CD14-positive monocyte (primary cell): ENCODE measurements at regions not wholly inside any gene's neighbourhood (a gene's known extent, or its start where the extent isn't known, plus 50 kb on each side); places are given as distances from the start of the nearest gene placed in this dataset.

Experiments
- DNase-seq, 3 donors: peaks; one replicate each; pipeline ENCODE4 v3.0.0-alpha.2; 2011 to 2022
- H2AFZ ChIP-seq: 2 replicates; pipeline ENCODE4 v1.6.0; 2012; ENCODE audit warnings: mild to moderate bottlenecking, low read depth, low read length, inconsistent platforms; ENCODE audit not compliant: insufficient read depth, poor library complexity, severe bottlenecking
- H3K27ac ChIP-seq, 2 donors: 1 replicate in 1 of 2; 2 replicates in 1 of 2; pipeline ENCODE4 v1.5.1; 2012 to 2013; ENCODE audit warnings: low read length in 2 of 2, control low read depth in 1 of 2, inconsistent platforms in 1 of 2, low read depth in 1 of 2, mild to moderate bottlenecking in 1 of 2
- H3K27me3 ChIP-seq, 2 donors: one replicate each; pipeline versions ENCODE4 v1.6.0 to v1.6.1; 2011 to 2013; ENCODE audit warnings: low read length in 2 of 2; ENCODE audit not compliant: control insufficient read depth in 2 of 2, insufficient read depth in 2 of 2
- H3K36me3 ChIP-seq, 2 donors: replicated peaks in 1 of 2; 1 replicate in 1 of 2; 2 replicates in 1 of 2; pipeline versions ENCODE4 v1.5.1 to v1.6.1; 2012 to 2013; ENCODE audit warnings: low read length in 2 of 2, control low read depth in 1 of 2, inconsistent platforms in 1 of 2, mild to moderate bottlenecking in 1 of 2; ENCODE audit not compliant: insufficient read depth in 2 of 2, control insufficient read depth in 1 of 2
- H3K4me1 ChIP-seq, 2 donors: 1 replicate in 1 of 2; 2 replicates in 1 of 2; pipeline versions ENCODE4 v1.5.1 to v1.6.1; 2012 to 2013; ENCODE audit warnings: low read length in 2 of 2, control low read depth in 1 of 2, inconsistent platforms in 1 of 2, mild to moderate bottlenecking in 1 of 2, moderate library complexity in 1 of 2; ENCODE audit not compliant: insufficient read depth in 2 of 2, control insufficient read depth in 1 of 2
- H3K4me2 ChIP-seq: replicated peaks from 2 replicates; pipeline ENCODE3; 2012; ENCODE audit warnings: low read length, moderate library complexity, mild to moderate bottlenecking; ENCODE audit not compliant: poor library complexity, severe bottlenecking; ENCODE audit errors: extremely low read depth
- H3K4me3 ChIP-seq, 3 experiments: fragments of 200-600 bp in 1 of 3; sonication (generic) in 1 of 3; replicated peaks in 1 of 3; 1 replicate in 2 of 3; 2 replicates in 1 of 3; pipeline ENCODE4 v1.5.1; 2011 to 2013; ENCODE audit warnings: low read length in 3 of 3, mild to moderate bottlenecking in 3 of 3, control low read depth in 2 of 3, low read depth in 2 of 3, inconsistent platforms in 1 of 3, moderate library complexity in 1 of 3
- H3K79me2 ChIP-seq: 2 replicates; pipeline ENCODE4 v1.6.0; 2012; ENCODE audit warnings: mild to moderate bottlenecking, control low read depth, inconsistent platforms, low read length, moderate library complexity; ENCODE audit not compliant: insufficient read depth
- H3K9ac ChIP-seq: 2 replicates; pipeline ENCODE4 v1.6.0; 2017; ENCODE audit warnings: low read length, mild to moderate bottlenecking; ENCODE audit not compliant: insufficient read depth, poor library complexity, severe bottlenecking
- H3K9me3 ChIP-seq, 2 donors: replicated peaks in 1 of 2; 1 replicate in 1 of 2; 2 replicates in 1 of 2; pipeline versions ENCODE4 v1.5.1 to v1.6.1; 2012 to 2013; ENCODE audit warnings: low read length in 2 of 2, control low read depth in 1 of 2; ENCODE audit not compliant: control insufficient read depth in 1 of 2, insufficient read depth in 1 of 2
- H4K20me1 ChIP-seq: 2 replicates; pipeline ENCODE4 v1.6.0; 2012; ENCODE audit warnings: mild to moderate bottlenecking, low read length, control low read depth, moderate library complexity; ENCODE audit not compliant: insufficient read depth
- H3K27ac Mint-ChIP-seq, 7 donors: one replicate each; pipeline ENCODE4 v1.8.0; 2020; ENCODE audit warnings: mild to moderate bottlenecking in 7 of 7, mixed read lengths in 7 of 7, moderate library complexity in 6 of 7, inconsistent platforms in 2 of 7
- H3K27me3 Mint-ChIP-seq, 3 donors: one replicate each; pipeline ENCODE4 v1.8.0; 2021 to 2022; ENCODE audit warnings: low read depth in 3 of 3, mild to moderate bottlenecking in 3 of 3, mixed read lengths in 3 of 3, moderate library complexity in 3 of 3, inconsistent platforms in 1 of 3
- H3K36me3 Mint-ChIP-seq, 2 donors: one replicate each; pipeline ENCODE4 v1.8.0; 2020; ENCODE audit warnings: mixed read lengths in 2 of 2, inconsistent platforms in 1 of 2, mild to moderate bottlenecking in 1 of 2
- H3K4me1 Mint-ChIP-seq: one replicate; pipeline ENCODE4 v1.8.0; 2020; ENCODE audit warnings: mild to moderate bottlenecking, mixed read lengths
- H3K4me3 Mint-ChIP-seq, 2 donors: one replicate each; pipeline ENCODE4 v1.8.0; 2020; ENCODE audit warnings: mild to moderate bottlenecking in 2 of 2, mixed read lengths in 2 of 2, moderate library complexity in 1 of 2
- H3K9me3 Mint-ChIP-seq, 7 donors: one replicate each; pipeline ENCODE4 v1.8.0; 2020 to 2022; ENCODE audit warnings: mixed read lengths in 7 of 7, mild to moderate bottlenecking in 6 of 7, moderate library complexity in 6 of 7, inconsistent platforms in 2 of 7
- CTCF ChIP-seq: fragments of 200-600 bp; IDR thresholded peaks from one replicate; pipeline ENCODE4 v1.8.0; 2022; ENCODE audit warnings: antibody characterized with exemption, mild to moderate bottlenecking
- WGBS: methylation state at CpG from one replicate; pipeline ENCODE4 v1.1.5; 2013; ENCODE audit warnings: missing lambda C conversion rate; ENCODE audit not compliant: insufficient coverage; 5-methylcytosine and 5-hydroxymethylcytosine counted together
- intact Hi-C, 2 donors: fragments of 100-400 bp; cut with micrococcal nuclease; formaldehyde crosslinking; loops; one replicate each; pipeline versions ENCODE4 v1.15.0 to v1.15.1; 2023

- Histone ChIP-seq H3K4me2 (no peak overlapping the region), H3K27ac (no peak overlapping the region), H3K79me2 (no peaks in the 10 kb centered on the region), H3K4me1 (no peaks in the 10 kb centered on the region), H2AFZ (no peak overlapping the region), H3K9ac (no peak overlapping the region), H3K9me3 (peaks cover 0 to 3% of the 10 kb centered on the region in 2 donors), H3K36me3 (no peaks in the 10 kb centered on the region), H3K27me3 (no peaks in the 10 kb centered on the region), H3K4me3 (no peak overlapping the region), H4K20me1 (no peaks in the 10 kb centered on the region)
- Mint-ChIP-seq H3K9me3 (peaks cover 0 to 12% (median 4%) of the 10 kb centered on the region in 7 donors), H3K27ac (no peak overlapping the region), H3K4me1 (no peaks in the 10 kb centered on the region), H3K27me3 (peaks cover 0 to 2% (median 0%) of the 10 kb centered on the region in 3 donors), H3K4me3 (no peak overlapping the region), H3K36me3 (no peaks in the 10 kb centered on the region)
- no peak for TF ChIP-seq CTCF
- intact Hi-C loops = no loop called here
- DNase-seq = no peak
Measured at GRCh38 chr21:30014886-30015285, 75.1 kb upstream of the GRIK1 start.

- 88% methylated on average over 2 of the region's 6 CpGs for WGBS
Measured at GRCh38 chr21:29991624-29992023, 51.8 kb upstream of the GRIK1 start.

More at GRCh38 chr21:29991624-29992023, 51.8 kb upstream of the GRIK1 start:
- no peak overlapping the region for H3K9ac ChIP-seq
- H3K4me3 ChIP-seq = no peak overlapping the region
- H3K9me3 Mint-ChIP-seq = peaks cover 0 to 8% (median 4%) of the 10 kb centered on the region in 7 donors
- no peak overlapping the region for H3K27ac Mint-ChIP-seq
- H3K36me3 Mint-ChIP-seq = no peaks in the 10 kb centered on the region
- H4K20me1 ChIP-seq = no peaks in the 10 kb centered on the region
- H3K27me3 ChIP-seq = no peaks in the 10 kb centered on the region
- no peaks in the 10 kb centered on the region for H3K36me3 ChIP-seq
- no peak overlapping the region for H2AFZ ChIP-seq
- no peaks in the 10 kb centered on the region for H3K4me1 ChIP-seq
- no peaks in the 10 kb centered on the region for H3K79me2 ChIP-seq
- H3K27ac ChIP-seq = no peak overlapping the region
- no peak for DNase-seq
- no peak overlapping the region for H3K4me2 ChIP-seq
- H3K4me3 Mint-ChIP-seq = no peak overlapping the region
- no peaks in the 10 kb centered on the region for H3K9me3 ChIP-seq
- intact Hi-C loops = no loop called here
- H3K27me3 Mint-ChIP-seq = no peaks in the 10 kb centered on the region
- no peaks in the 10 kb centered on the region for H3K4me1 Mint-ChIP-seq
- no peak for TF ChIP-seq CTCF
